Stomach (tissue), 8 donors: ENCODE measurements at regions not wholly inside any gene's neighbourhood (a gene's known extent, or its start where the extent isn't known, plus 50 kb on each side); places are given as distances from the start of the nearest gene placed in this dataset.

Experiments
- DNase-seq, 2 donors: peaks; one replicate each; pipeline versions ENCODE4 v3.0.0 to v3.0.0-alpha.2; 2013 to 2019
- H3K27ac ChIP-seq, 5 donors: fragments of 200-600 bp in 4 of 5; sonication (generic) in 4 of 5; one replicate each; pipeline ENCODE4 v1.5.1; 2013 to 2019; ENCODE audit warnings: mild to moderate bottlenecking in 1 of 5, moderate library complexity in 1 of 5
- H3K27me3 ChIP-seq, 3 donors: fragments of 200-600 bp; sonication (generic); one replicate each; pipeline ENCODE4 v1.5.1; 2017 to 2019; ENCODE audit warnings: mixed run types in 1 of 3
- H3K36me3 ChIP-seq, 4 donors: fragments of 200-600 bp; sonication (generic); 1 replicate in 3 of 4; 2 replicates in 1 of 4; pipeline ENCODE4 v1.5.1; 2016 to 2019
- H3K4me1 ChIP-seq, 4 donors: fragments of 200-600 bp; sonication (generic); one replicate each; pipeline ENCODE4 v1.5.1; 2016 to 2019
- H3K4me3 ChIP-seq, 4 donors: fragments of 200-600 bp; sonication (generic) in 3 of 4; one replicate each; pipeline ENCODE4 v1.5.1; 2016 to 2019; ENCODE audit warnings: mild to moderate bottlenecking in 1 of 4
- H3K9me3 ChIP-seq, 4 donors: fragments of 200-600 bp; sonication (generic); one replicate each; pipeline ENCODE4 v1.5.1; 2016 to 2019
- EP300 ChIP-seq: sonication (generic); formaldehyde crosslinking; IDR thresholded peaks from one replicate; pipeline ENCODE4 v1.6.1; 2017; ENCODE audit warnings: antibody characterized with exemption
- POLR2A ChIP-seq, 4 donors: fragments of 450-650 bp; IDR thresholded peaks; one replicate each; pipeline ENCODE4 v1.6.1; 2016; ENCODE audit warnings: antibody characterized with exemption in 4 of 4, control low read depth in 2 of 4, mild to moderate bottlenecking in 1 of 4, moderate library complexity in 1 of 4
- POLR2AphosphoS5 ChIP-seq, 3 donors: sonication (generic); formaldehyde crosslinking; IDR thresholded peaks; one replicate each; pipeline ENCODE4 v1.6.1; 2016; ENCODE audit warnings: antibody characterized with exemption in 3 of 3
- WGBS, 5 donors: extraction: QIAGEN DNeasy Blood & Tissue Kit in 3 of 5; methylation state at CpG; one replicate each; pipeline versions ENCODE4 v1.1.5 to v1.1.7; 2013 to 2018; 5-methylcytosine and 5-hydroxymethylcytosine counted together
- intact Hi-C: fragments of 100-400 bp; cut with DNase I; formaldehyde crosslinking; loops from one replicate; pipeline ENCODE4 v1.15.1; 2023; ENCODE audit warnings: low total_unique reads
- TF ChIP-seq, protein P1 (sequence below), 7 experiments: fragments of 450-650 bp in 4 of 7; fragments of 200-600 bp in 3 of 7; sonication (generic) in 3 of 7; IDR thresholded peaks; one replicate each; pipeline ENCODE4 v1.5.1; 2016 to 2019; ENCODE audit warnings: antibody characterized with exemption in 7 of 7, control low read depth in 2 of 7, mild to moderate bottlenecking in 1 of 7
- donor health status: healthy with polysubstance abuse.
- donor health status: Bipolar disorder and iron deficiency.
- donor health status: healthy.

DNA sequence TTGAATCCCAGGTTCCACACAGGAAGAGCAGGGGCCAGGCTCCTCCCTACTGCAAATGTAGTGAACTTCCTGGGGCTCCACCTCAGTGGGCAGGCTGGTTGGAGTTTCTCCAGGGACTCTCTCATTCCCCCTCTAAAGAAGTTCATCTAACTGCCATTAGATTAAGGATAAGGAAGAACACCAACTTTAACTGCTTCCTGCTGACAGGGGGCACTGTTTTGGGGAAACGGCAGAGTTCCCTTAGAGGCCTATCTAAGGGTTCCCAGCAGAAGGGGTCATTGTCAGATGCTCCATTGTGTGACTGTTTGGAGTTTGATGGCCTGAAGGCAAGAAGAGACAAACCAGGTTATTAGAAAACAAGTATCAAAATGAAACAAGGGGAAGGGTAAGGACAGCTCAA lies 2159.7 kb upstream of the PIK3C3 start:
- Histone ChIP-seq H3K27ac (no peak overlapping the region), H3K4me3 (no peak overlapping the region), H3K9me3 (no peaks in the 10 kb centered on the region), H3K4me1 (peaks cover 0 to 11% (median 0%) of the 10 kb centered on the region in 4 donors), H3K36me3 (no peaks in the 10 kb centered on the region), H3K27me3 (no peaks in the 10 kb centered on the region)
- intact Hi-C loops, result no loop called here
- 50 to 84% (median 75%) methylated on average over 1 of the region's 1 CpG for WGBS, 5 donors
- TF ChIP-seq, protein P1, sequence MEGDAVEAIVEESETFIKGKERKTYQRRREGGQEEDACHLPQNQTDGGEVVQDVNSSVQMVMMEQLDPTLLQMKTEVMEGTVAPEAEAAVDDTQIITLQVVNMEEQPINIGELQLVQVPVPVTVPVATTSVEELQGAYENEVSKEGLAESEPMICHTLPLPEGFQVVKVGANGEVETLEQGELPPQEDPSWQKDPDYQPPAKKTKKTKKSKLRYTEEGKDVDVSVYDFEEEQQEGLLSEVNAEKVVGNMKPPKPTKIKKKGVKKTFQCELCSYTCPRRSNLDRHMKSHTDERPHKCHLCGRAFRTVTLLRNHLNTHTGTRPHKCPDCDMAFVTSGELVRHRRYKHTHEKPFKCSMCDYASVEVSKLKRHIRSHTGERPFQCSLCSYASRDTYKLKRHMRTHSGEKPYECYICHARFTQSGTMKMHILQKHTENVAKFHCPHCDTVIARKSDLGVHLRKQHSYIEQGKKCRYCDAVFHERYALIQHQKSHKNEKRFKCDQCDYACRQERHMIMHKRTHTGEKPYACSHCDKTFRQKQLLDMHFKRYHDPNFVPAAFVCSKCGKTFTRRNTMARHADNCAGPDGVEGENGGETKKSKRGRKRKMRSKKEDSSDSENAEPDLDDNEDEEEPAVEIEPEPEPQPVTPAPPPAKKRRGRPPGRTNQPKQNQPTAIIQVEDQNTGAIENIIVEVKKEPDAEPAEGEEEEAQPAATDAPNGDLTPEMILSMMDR (IDR thresholded peaks at IDR 0.05), result no peak
- TF ChIP-seq POLR2AphosphoS5 (IDR thresholded peaks at IDR 0.05) (no peak), EP300 (no peak), POLR2A (IDR thresholded peaks at IDR 0.05) (no peak)
- no peak for DNase-seq

DNA sequence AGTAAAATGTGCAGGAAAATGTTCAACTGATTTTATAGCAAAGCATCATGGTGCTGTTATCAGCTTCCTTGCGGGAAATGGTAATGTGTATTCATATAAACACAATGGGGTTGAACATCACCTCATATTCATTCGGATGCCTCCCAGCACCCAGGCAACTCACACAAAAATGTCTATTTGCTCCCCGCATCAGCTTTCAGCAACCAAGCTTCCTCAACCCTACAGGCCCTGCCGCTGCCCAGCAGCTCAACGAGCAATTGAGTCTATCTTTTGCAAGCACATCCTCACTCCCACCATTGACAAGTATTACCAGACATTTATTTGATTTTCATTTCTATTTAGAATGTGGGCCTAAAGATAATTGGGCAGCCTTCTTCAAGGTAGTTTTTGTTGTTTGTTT lies 2161.4 kb upstream of the PIK3C3 start:
- TF ChIP-seq POLR2AphosphoS5 (IDR thresholded peaks at IDR 0.05) (no peak), EP300 (no peak), POLR2A (IDR thresholded peaks at IDR 0.05) (no peak)
- TF ChIP-seq, protein P1 (IDR thresholded peaks at IDR 0.05), result no peak
- intact Hi-C loops, result no loop called here
- DNase-seq, result no peak

DNA sequence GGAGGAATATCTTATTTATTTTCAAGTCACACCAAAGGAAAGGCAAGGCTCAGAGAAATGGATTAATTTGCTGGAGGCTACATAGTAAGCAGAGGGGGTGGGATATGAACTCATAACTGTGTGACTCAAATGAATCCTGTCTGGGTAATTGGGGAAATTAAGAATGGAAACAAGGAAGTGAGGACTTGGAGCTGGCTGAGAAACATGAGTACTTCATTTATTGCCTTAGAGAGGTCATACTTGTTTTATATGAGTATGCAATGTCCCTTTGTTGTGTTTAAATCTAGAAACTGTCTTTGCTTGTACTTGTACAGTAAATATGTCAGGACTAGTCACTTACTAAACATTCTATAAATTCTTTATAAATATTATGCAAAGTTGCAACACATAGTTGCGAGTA lies 2166.7 kb upstream of the PIK3C3 start:
- 81 to 96% (median 90%) methylated on average over 1 of the region's 1 CpG for WGBS, 5 donors
- no peak for TF ChIP-seq POLR2AphosphoS5 (IDR thresholded peaks at IDR 0.05)
- TF ChIP-seq EP300, result no peak
- no peak for TF ChIP-seq POLR2A (IDR thresholded peaks at IDR 0.05)
- TF ChIP-seq, protein P1 (IDR thresholded peaks at IDR 0.05), result no peak
- intact Hi-C loops, result no loop called here
- DNase-seq, result no peak
- Histone ChIP-seq H3K27ac (no peak overlapping the region), H3K4me1 (no peaks in the 10 kb centered on the region), H3K4me3 (no peak overlapping the region), H3K27me3 (no peaks in the 10 kb centered on the region), H3K36me3 (no peaks in the 10 kb centered on the region), H3K9me3 (no peaks in the 10 kb centered on the region)

More for the DNA sequence above, 2161.4 kb upstream of the PIK3C3 start:
- 81 to 97% (median 94%) methylated on average over 5 of the region's 5 CpGs for WGBS, 5 donors
- Histone ChIP-seq H3K9me3 (no peaks in the 10 kb centered on the region), H3K4me1 (no peaks in the 10 kb centered on the region), H3K27ac (no peak overlapping the region), H3K4me3 (no peak overlapping the region), H3K27me3 (no peaks in the 10 kb centered on the region), H3K36me3 (no peaks in the 10 kb centered on the region)

DNA sequence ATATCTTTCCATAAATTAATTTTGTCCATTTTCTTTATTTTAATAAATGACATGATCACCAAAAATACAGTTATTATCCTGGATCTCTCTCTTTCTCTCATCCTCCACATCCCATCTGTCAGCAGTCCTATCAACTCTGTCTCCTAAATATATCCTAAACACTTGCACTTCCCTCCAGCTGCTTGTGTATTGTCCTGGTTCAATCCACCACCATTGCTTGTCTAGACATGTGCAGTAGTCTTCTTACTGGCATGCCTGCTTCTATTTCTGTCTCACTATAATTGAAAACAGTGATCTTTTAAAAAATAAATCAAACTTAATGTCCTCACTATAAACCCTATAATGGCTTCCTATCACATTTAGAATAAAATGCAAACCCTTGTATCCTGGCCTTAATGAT lies 2168.6 kb upstream of the PIK3C3 start:
- Histone ChIP-seq H3K27ac (no peak overlapping the region), H3K27me3 (no peaks in the 10 kb centered on the region), H3K4me1 (no peaks in the 10 kb centered on the region), H3K9me3 (no peaks in the 10 kb centered on the region), H3K4me3 (no peak overlapping the region), H3K36me3 (no peaks in the 10 kb centered on the region)
- intact Hi-C loops, result no loop called here
- TF ChIP-seq, protein P1 (IDR thresholded peaks at IDR 0.05), result no peak
- TF ChIP-seq POLR2A (IDR thresholded peaks at IDR 0.05), result no peak
- no peak for TF ChIP-seq EP300
- no peak for TF ChIP-seq POLR2AphosphoS5 (IDR thresholded peaks at IDR 0.05)
- DNase-seq, result no peak
